BE2C (cell line): ENCODE measurements at regions not wholly inside any gene's neighbourhood (a gene's known extent, or its start where the extent isn't known, plus 50 kb on each side); places are given as distances from the start of the nearest gene placed in this dataset.

Experiments
- DNase-seq: peaks from one replicate; pipeline ENCODE4 v3.0.0-alpha.2; 2020
- H3K27me3 ChIP-seq: fragments of 250-450 bp; sonication (Bioruptor Pico); 2 replicates; pipeline ENCODE4 v1.5.1; 2020; ENCODE audit warnings: mild to moderate bottlenecking
- H3K36me3 ChIP-seq: fragments of 250-450 bp; sonication (Bioruptor Pico); 2 replicates; pipeline ENCODE4 v1.5.1; 2020; ENCODE audit warnings: mild to moderate bottlenecking
- H3K4me1 ChIP-seq: fragments of 250-450 bp; sonication (Bioruptor Pico); 2 replicates; pipeline ENCODE4 v1.5.1; 2020
- H3K4me3 ChIP-seq: 2 replicates; pipeline ENCODE4 v1.5.1; 2011; ENCODE audit warnings: low read depth, low read length
- H3K9me3 ChIP-seq: fragments of 250-450 bp; sonication (Bioruptor Pico); 2 replicates; pipeline ENCODE4 v1.5.1; 2020
- CTCF ChIP-seq: IDR thresholded peaks from 2 replicates; pipeline ENCODE4 v1.5.1; 2012; ENCODE audit warnings: mild to moderate bottlenecking, low read depth, low read length

DNA sequence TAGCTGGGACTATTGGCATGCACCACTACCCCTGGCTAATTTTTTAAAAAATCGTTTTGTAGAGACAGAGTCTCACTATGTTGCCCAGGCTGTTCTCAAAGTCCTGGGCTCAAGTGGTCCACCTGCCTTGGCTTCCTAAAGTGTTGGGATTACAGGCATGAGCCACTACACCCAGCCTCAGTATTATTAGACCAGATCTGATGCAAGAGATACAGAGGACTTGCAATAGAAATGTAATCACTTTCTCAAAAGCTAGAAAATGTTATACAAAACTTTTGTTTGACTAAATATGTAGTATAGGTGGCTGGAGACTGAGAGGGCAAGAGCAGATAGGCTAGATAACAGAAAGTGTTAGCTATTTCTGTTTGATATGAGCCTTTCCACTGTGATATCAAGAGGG is 531.9 kb downstream of the SOX2 start:
- H3K9me3 ChIP-seq = no peaks in the 10 kb centered on the region
- no peak for DNase-seq
- no peak for TF ChIP-seq CTCF
- H3K4me1 ChIP-seq = peaks cover 23% of the 10 kb centered on the region
- H3K27me3 ChIP-seq = no peaks in the 10 kb centered on the region
- H3K4me3 ChIP-seq = no peak overlapping the region
- H3K36me3 ChIP-seq = no peaks in the 10 kb centered on the region

DNA sequence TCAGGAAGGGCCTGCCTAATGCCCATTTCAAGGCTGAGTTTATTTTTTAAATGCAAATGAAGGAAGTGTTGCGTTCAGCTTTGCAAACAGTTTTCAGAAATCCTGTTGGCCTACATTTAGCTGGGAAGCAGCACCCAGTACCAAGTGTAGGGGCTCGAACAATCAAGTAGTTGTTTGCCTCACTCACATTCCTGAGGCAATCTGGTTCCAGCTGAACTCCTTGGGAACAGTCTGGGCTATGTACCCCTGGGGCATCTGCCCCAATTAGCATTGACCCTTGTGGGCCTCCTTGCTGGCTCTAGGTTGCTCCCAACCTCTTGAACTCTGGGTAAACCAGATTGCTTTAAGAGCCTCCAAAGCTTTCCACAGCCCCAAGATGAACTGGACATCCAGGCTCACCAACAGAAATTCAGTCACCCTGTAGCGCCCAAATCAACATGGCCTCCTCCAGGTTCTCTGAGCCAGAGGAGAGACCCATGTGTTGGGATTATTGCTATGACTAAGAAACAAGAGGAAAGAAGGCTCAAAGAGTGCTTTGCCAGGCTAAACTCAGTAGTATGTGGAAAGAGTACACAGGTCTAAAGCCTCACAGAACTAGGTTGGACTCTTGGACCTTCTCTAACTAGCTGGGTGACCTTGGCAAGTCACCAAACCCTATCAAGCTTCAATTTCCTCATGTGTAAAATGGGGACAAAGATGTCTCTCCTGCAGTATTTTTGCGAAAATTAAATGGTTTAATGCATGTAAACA is 532.7 kb downstream of the SOX2 start:
- no peak for DNase-seq
- no peaks in the 10 kb centered on the region for H3K36me3 ChIP-seq
- no peaks in the 10 kb centered on the region for H3K27me3 ChIP-seq
- H3K4me1 ChIP-seq = peaks cover 23% of the 10 kb centered on the region
- no peaks in the 10 kb centered on the region for H3K9me3 ChIP-seq
- no peak for TF ChIP-seq CTCF
- H3K4me3 ChIP-seq = no peak overlapping the region

DNA sequence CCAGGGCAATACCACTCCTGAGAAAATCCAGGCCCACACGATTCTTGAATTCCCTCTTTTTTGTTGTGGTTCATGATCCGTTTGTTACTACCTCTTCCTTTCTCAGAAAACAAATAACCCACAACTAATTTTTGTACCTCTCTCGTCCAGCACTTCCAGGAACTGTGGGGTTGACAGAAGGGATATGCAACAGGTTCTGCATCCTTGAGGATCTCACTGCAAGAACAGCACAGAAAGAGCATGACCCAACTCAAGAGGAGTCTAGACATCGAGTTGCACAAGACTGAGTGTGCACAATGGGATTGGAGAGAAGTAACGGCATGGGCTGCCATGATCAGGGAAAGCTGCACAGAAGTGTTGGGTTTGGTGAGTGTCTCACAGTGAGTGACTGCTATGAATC is 533.3 kb downstream of the SOX2 start:
- Histone ChIP-seq H3K36me3 (no peaks in the 10 kb centered on the region), H3K4me1 (peaks cover 23% of the 10 kb centered on the region), H3K9me3 (no peaks in the 10 kb centered on the region), H3K4me3 (no peak overlapping the region), H3K27me3 (no peaks in the 10 kb centered on the region)
- no peak for DNase-seq
- no peak for TF ChIP-seq CTCF

DNA sequence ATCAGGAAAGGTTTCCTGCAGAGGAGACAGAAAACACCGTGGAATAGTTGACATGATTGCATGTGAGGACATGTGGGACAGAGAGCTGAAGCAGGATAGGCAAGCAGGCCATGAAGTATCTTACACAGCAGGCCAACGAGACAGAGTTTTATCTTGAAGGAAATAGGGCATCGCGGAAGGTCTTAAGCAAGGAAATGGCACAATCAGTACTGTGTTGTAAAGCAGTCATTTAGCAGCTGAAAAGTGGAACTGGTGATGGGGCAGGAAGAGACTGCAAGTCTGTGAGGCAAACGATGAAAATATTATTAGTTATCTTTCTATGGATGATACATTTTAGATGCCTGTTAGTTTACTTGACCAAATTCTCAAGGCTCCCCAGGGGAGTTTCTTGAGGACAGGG is 535.1 kb downstream of the SOX2 start:
- DNase-seq = no peak
- H3K4me1 ChIP-seq = peaks cover 17% of the 10 kb centered on the region
- H3K36me3 ChIP-seq = no peaks in the 10 kb centered on the region
- H3K9me3 ChIP-seq = no peaks in the 10 kb centered on the region
- TF ChIP-seq CTCF = no peak
- no peak overlapping the region for H3K4me3 ChIP-seq
- no peaks in the 10 kb centered on the region for H3K27me3 ChIP-seq

GRCh38 chr3:182248349-182248880 is 536.7 kb downstream of the SOX2 start:
- H3K4me1 ChIP-seq = peaks cover 3% of the 10 kb centered on the region
- no peaks in the 10 kb centered on the region for H3K27me3 ChIP-seq
- no peak for DNase-seq

More at GRCh38 chr3:182248349-182248880, 536.7 kb downstream of the SOX2 start:
- TF ChIP-seq CTCF = peak; percentile 20; the same call in 1 of the 2 replicates
- no peaks in the 10 kb centered on the region for H3K36me3 ChIP-seq
- H3K4me3 ChIP-seq = no peak overlapping the region
- H3K9me3 ChIP-seq = no peaks in the 10 kb centered on the region
